ENCODE measurements at regions not wholly inside any gene's neighbourhood (a gene's known extent, or its start where the extent isn't known, plus 50 kb on each side); places are given as distances from the start of the nearest gene placed in this dataset.

- TF ChIP-seq, protein P1, sequence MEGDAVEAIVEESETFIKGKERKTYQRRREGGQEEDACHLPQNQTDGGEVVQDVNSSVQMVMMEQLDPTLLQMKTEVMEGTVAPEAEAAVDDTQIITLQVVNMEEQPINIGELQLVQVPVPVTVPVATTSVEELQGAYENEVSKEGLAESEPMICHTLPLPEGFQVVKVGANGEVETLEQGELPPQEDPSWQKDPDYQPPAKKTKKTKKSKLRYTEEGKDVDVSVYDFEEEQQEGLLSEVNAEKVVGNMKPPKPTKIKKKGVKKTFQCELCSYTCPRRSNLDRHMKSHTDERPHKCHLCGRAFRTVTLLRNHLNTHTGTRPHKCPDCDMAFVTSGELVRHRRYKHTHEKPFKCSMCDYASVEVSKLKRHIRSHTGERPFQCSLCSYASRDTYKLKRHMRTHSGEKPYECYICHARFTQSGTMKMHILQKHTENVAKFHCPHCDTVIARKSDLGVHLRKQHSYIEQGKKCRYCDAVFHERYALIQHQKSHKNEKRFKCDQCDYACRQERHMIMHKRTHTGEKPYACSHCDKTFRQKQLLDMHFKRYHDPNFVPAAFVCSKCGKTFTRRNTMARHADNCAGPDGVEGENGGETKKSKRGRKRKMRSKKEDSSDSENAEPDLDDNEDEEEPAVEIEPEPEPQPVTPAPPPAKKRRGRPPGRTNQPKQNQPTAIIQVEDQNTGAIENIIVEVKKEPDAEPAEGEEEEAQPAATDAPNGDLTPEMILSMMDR (IDR thresholded peaks at IDR 0.05; ENCODE audit: borderline replicate concordance, insufficient read depth, low read depth, low read length): no peak
- no peak overlapping the region for H3K4me3 ChIP-seq (ENCODE audit: low read depth, low read length)
Observed at GRCh38 chr21:28763809-28764418, 228.8 kb downstream of the LTN1 start.

DNA sequence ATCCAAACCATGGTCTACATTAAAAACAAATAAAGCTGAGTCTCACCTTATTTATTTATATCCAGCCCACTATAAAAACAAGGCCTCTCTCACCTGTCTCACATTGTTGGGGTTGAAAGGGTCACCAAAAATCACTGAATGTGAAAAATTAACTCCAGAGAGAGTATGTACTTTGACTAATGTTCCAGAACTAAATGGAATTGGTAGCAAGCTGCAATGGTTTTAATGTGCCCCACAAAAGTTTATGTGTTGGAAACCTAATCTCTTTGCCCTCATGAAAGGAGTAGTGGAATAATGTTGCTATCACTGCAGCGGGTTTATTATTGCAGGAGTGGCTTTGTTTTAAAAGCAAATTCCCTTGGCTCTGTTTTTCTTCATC lies 230.3 kb downstream of the LTN1 start:
- TF ChIP-seq, protein P1 (IDR thresholded peaks at IDR 0.05; ENCODE audit: borderline replicate concordance, insufficient read depth, low read depth, low read length): no peak
- no peak overlapping the region for H3K4me3 ChIP-seq (ENCODE audit: low read depth, low read length)

GRCh38 chr21:28761674-28762356 lies 230.9 kb downstream of the LTN1 start:
- TF ChIP-seq, protein P1 (IDR thresholded peaks at IDR 0.05; ENCODE audit: borderline replicate concordance, insufficient read depth, low read depth, low read length): no peak
- H3K4me3 ChIP-seq (ENCODE audit: low read depth, low read length): no peak overlapping the region

DNA sequence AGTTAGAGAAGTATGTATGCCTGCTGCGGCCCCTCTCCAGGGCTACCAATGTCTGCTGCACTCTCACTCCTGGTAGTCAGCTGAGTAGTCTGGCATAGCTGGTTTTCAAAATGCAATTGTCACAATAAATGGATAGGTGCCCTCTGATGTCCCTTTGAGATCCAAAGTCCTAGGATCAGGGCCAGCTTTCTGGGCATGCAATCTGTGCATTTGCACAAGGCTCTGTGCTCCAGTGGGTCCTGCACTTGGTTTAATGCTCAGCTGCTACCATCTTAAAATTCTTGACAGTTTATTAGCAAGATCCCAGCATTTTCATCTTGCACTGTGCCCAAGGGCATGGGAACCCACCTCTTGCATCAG lies 233.8 kb downstream of the LTN1 start:
- H3K4me3 ChIP-seq (ENCODE audit: low read depth, low read length): no peak overlapping the region
- TF ChIP-seq, protein P1 (IDR thresholded peaks at IDR 0.05; ENCODE audit: borderline replicate concordance, insufficient read depth, low read depth, low read length): no peak

DNA sequence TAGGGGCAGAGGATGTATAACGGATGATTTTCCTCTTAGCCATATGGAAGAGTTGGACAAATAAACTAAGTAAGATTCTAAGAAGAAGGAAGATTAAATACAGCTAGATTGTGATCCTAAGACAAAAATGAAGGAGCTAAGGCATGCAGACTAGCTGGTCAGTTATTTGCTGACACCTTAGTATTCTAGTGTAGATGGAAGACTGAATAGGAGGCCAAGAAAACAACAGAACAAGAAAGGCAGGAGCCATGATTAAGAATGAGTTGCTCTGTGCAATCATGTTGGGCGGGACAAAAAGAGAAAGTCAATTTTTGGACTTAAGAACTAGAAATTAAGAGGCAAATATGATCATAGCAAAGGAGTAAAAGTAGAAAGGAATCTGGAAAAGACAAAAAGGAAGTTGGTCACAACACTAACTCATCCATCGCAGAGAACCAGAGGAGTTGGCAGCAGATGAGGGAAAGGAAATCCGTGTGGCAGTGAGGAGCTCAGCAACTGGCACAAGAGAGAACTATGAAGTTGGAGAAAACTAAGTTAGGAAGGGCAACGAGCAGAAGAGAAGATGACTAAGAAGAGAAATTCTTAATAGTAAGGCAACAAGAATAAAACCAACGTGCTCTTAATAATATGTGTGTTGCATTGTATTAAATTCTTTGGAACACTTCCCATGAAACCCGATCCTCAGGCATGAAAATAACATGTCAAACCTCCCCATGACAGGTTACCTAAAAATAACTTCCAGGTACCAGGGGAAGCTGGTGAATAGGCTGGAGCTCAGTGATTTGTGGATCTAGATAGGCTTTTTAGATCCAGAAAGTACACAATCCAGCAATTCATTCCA lies 234.4 kb downstream of the LTN1 start:
- no peak overlapping the region for H3K4me3 ChIP-seq (ENCODE audit: low read depth, low read length)
- TF ChIP-seq, protein P1 (IDR thresholded peaks at IDR 0.05; ENCODE audit: borderline replicate concordance, insufficient read depth, low read depth, low read length): no peak

DNA sequence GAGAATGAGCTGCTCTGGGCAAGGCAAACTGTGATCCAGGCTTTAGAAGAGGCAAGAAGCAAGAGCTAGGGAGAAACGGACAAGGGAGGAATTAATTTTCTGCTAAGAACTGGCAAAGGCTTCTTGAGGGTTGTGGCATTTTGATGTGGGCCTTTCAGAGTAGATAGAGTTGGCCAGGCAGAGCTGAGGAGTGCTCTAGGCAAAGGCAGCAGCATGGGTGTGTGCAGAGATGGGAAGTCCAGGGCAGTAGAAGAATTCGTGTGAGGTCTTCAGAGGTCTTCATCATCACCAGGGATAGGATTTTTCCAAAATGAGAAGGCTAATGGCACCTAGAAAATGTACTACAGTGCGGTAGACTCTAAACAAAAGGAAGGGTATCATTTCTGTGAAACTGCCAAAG lies 237.8 kb downstream of the LTN1 start:
- H3K4me3 ChIP-seq (ENCODE audit: low read depth, low read length): no peak overlapping the region
- TF ChIP-seq, protein P1 (IDR thresholded peaks at IDR 0.05; ENCODE audit: borderline replicate concordance, insufficient read depth, low read depth, low read length): no peak
